B cell (primary cell): ENCODE measurements at regions not wholly inside any gene's neighbourhood (a gene's known extent, or its start where the extent isn't known, plus 50 kb on each side); places are given as distances from the start of the nearest gene placed in this dataset.

Experiments
- ATAC-seq: fragments of 200-7000 bp; cut with Tn5 transposase; one replicate; pipeline ENCODE4 v1.10.0; 2021; ENCODE audit warnings: low read depth, mild to moderate bottlenecking, moderate number of reproducible peaks, moderate library complexity
- CTCF ChIA-PET: fragments of 350-600 bp; sonication (Branson Sonifier 250); formaldehyde crosslinking; loops from one replicate; lab custom pipeline; 2021; ENCODE audit warnings: antibody characterized with exemption, inconsistent platforms; lab: Charles Lee
- POLR2A ChIA-PET: fragments of 350-600 bp; sonication (Branson Sonifier 250); formaldehyde crosslinking; loops from one replicate; lab custom pipeline; 2021; ENCODE audit warnings: antibody characterized with exemption; lab: Charles Lee
- DNase-seq: peaks from one replicate; pipeline ENCODE4 v3.0.0; 2013
- H2AFZ ChIP-seq: 2 replicates; pipeline ENCODE4 v1.6.1; 2012; ENCODE audit warnings: mild to moderate bottlenecking, low read depth, low read length; ENCODE audit not compliant: insufficient read depth, poor library complexity, severe bottlenecking
- H3K27ac ChIP-seq, 2 donors: 1 replicate in 1 of 2; 2 replicates in 1 of 2; pipeline ENCODE4 v1.5.1; 2012 to 2013; ENCODE audit warnings: low read length in 2 of 2, mild to moderate bottlenecking in 2 of 2, moderate library complexity in 1 of 2
- H3K27me3 ChIP-seq, 4 experiments: fragments of 200-600 bp in 1 of 4; sonication (generic) in 1 of 4; replicated peaks in 1 of 4; 1 replicate in 2 of 4; 2 replicates in 2 of 4; pipeline versions ENCODE4 v1.6.1 to v1.7.0; 2013 to 2016; ENCODE audit warnings: low read length in 3 of 4, mild to moderate bottlenecking in 2 of 4, mixed read lengths in 1 of 4, moderate library complexity in 1 of 4; ENCODE audit not compliant: insufficient read depth in 4 of 4, control insufficient read depth in 3 of 4; ENCODE audit errors: control extremely low read depth in 1 of 4
- H3K36me3 ChIP-seq, 2 experiments: replicated peaks in 1 of 2; 1 replicate in 1 of 2; 2 replicates in 1 of 2; pipeline versions ENCODE4 v1.6.1 to v1.7.1; 2013; ENCODE audit warnings: low read length in 1 of 2; ENCODE audit not compliant: insufficient read depth in 2 of 2, control insufficient read depth in 1 of 2; ENCODE audit errors: control extremely low read depth in 1 of 2, extremely low read depth in 1 of 2
- H3K4me1 ChIP-seq, 2 donors: fragments of 200-600 bp in 1 of 2; sonication (generic) in 1 of 2; 1 replicate in 1 of 2; 2 replicates in 1 of 2; pipeline versions ENCODE4 v1.5.1 to v1.6.1; 2013 to 2017; ENCODE audit warnings: low read length in 2 of 2; ENCODE audit not compliant: control insufficient read depth in 2 of 2, insufficient read depth in 2 of 2
- H3K4me2 ChIP-seq: replicated peaks from 2 replicates; pipeline ENCODE3; 2012; ENCODE audit warnings: mild to moderate bottlenecking, low read depth, low read length; ENCODE audit not compliant: poor library complexity, severe bottlenecking
- H3K4me3 ChIP-seq, 5 experiments: fragments of 200-600 bp in 1 of 5; sonication (generic) in 1 of 5; 1 replicate in 3 of 5; 2 replicates in 2 of 5; pipeline versions ENCODE4 v1.5.1 to v1.7.0; 2011 to 2016; ENCODE audit warnings: low read length in 4 of 5, mild to moderate bottlenecking in 4 of 5, low read depth in 2 of 5, control low read depth in 1 of 5, moderate library complexity in 1 of 5; ENCODE audit not compliant: insufficient read depth in 1 of 5; ENCODE audit errors: control extremely low read depth in 1 of 5, extremely low read depth in 1 of 5
- H3K79me2 ChIP-seq: fragments of 200-600 bp; sonication (generic); one replicate; pipeline ENCODE4 v1.6.0; 2016; ENCODE audit warnings: low read length; ENCODE audit not compliant: control insufficient read depth, insufficient read depth
- H3K9ac ChIP-seq: fragments of 200-600 bp; sonication (generic); 2 replicates; pipeline ENCODE4 v1.6.1; 2017; ENCODE audit warnings: mild to moderate bottlenecking, low read length, moderate library complexity
- H3K9me3 ChIP-seq, 3 donors: one replicate each; pipeline versions ENCODE4 v1.6.1 to v1.7.1; 2013; ENCODE audit warnings: low read length in 2 of 3; ENCODE audit not compliant: control insufficient read depth in 2 of 3, insufficient read depth in 1 of 3; ENCODE audit errors: control extremely low read depth in 1 of 3
- H4K20me1 ChIP-seq: 2 replicates; pipeline ENCODE4 v1.6.0; 2012; ENCODE audit warnings: mild to moderate bottlenecking, low read length; ENCODE audit not compliant: insufficient read depth, control insufficient read depth, poor library complexity, severe bottlenecking
- H3K27ac Mint-ChIP-seq: one replicate; pipeline ENCODE4 v1.8.0; 2021; ENCODE audit warnings: mixed read lengths
- H3K27me3 Mint-ChIP-seq: one replicate; pipeline ENCODE4 v1.8.0; 2021; ENCODE audit warnings: mixed read lengths
- H3K4me1 Mint-ChIP-seq: one replicate; pipeline ENCODE4 v1.8.0; 2021; ENCODE audit warnings: mixed read lengths
- H3K4me3 Mint-ChIP-seq: one replicate; pipeline ENCODE4 v1.8.0; 2021; ENCODE audit warnings: mixed read lengths
- H3K9me3 Mint-ChIP-seq: one replicate; pipeline ENCODE4 v1.8.0; 2022; ENCODE audit warnings: mixed read lengths; ENCODE audit not compliant: insufficient read depth
- CTCF ChIP-seq: fragments of 200-600 bp; IDR thresholded peaks from one replicate; pipeline ENCODE4 v1.8.0; 2022; ENCODE audit warnings: antibody characterized with exemption, mild to moderate bottlenecking
- EZH2 ChIP-seq: IDR thresholded peaks from 2 replicates; pipeline ENCODE4 v1.6.1; 2012; ENCODE audit warnings: borderline replicate concordance, low read depth, mild to moderate bottlenecking, moderate library complexity, low read length; ENCODE audit not compliant: insufficient read depth, poor library complexity, severe bottlenecking
- WGBS: methylation state at CpG from one replicate; pipeline ENCODE4 v1.1.5; 2013; ENCODE audit warnings: missing lambda C conversion rate; ENCODE audit not compliant: insufficient coverage; 5-methylcytosine and 5-hydroxymethylcytosine counted together
- intact Hi-C: fragments of 100-400 bp; cut with micrococcal nuclease; formaldehyde crosslinking; loops from one replicate; pipeline ENCODE4 v1.10.0; 2022

GRCh38 chr6:128659276-128659675 lies 138.9 kb upstream of the PTPRK start:
- no peaks in the 10 kb centered on the region for H3K27me3 Mint-ChIP-seq
- TF ChIP-seq EZH2 (no peak), CTCF (no peak)
- Histone ChIP-seq H3K4me1 (no peaks in the 10 kb centered on the region), H3K79me2 (no peaks in the 10 kb centered on the region), H2AFZ (no peak overlapping the region), H3K4me2 (no peak overlapping the region), H3K4me3 (no peak overlapping the region), H3K27me3 (no peaks in the 10 kb centered on the region), H3K9me3 (no peaks in the 10 kb centered on the region), H3K36me3 (no peaks in the 10 kb centered on the region), H3K9ac (no peak overlapping the region), H4K20me1 (no peaks in the 10 kb centered on the region), H3K27ac (no peak overlapping the region)
- ChIA-PET POLR2A (no interaction called here), CTCF (no interaction called here)
- H3K27ac Mint-ChIP-seq = no peak overlapping the region
- H3K9me3 Mint-ChIP-seq = no peaks in the 10 kb centered on the region
- intact Hi-C loops = no loop called here
- WGBS = 71% methylated on average over 1 of the region's 1 CpG
- DNase-seq = no peak
- no peaks in the 10 kb centered on the region for H3K4me1 Mint-ChIP-seq
- H3K4me3 Mint-ChIP-seq = no peak overlapping the region
- ATAC-seq = no peak

DNA sequence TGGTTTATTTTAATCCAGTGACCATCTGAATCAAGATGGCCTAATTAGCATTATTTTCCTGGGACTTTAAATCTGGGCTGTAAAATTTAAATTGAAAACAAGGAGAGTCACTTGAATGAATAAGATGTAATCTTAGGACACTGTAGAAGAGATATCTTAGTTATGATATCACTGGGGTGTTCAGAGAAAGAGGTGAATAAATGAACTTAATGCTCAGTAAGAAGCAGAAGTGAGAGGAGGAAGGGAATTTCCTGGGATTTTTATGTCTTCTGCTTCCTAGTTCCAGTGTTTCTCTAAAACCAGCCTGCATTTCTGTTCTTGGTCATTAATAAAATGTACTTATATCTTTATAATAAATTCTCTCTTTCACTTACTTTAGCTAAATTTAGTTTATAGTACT lies 136.8 kb upstream of the PTPRK start:
- no peaks in the 10 kb centered on the region for H3K79me2 ChIP-seq
- CTCF ChIA-PET = no interaction called here

More for the DNA sequence above, 136.8 kb upstream of the PTPRK start:
- Mint-ChIP-seq H3K4me1 (no peaks in the 10 kb centered on the region), H3K27ac (no peak overlapping the region), H3K4me3 (no peak overlapping the region), H3K27me3 (no peaks in the 10 kb centered on the region), H3K9me3 (no peaks in the 10 kb centered on the region)
- Histone ChIP-seq H3K4me1 (no peaks in the 10 kb centered on the region), H3K4me3 (no peak overlapping the region), H3K4me2 (no peak overlapping the region), H3K9me3 (no peaks in the 10 kb centered on the region), H3K9ac (no peak overlapping the region), H3K36me3 (no peaks in the 10 kb centered on the region), H2AFZ (no peak overlapping the region), H3K27me3 (no peaks in the 10 kb centered on the region), H3K27ac (no peak overlapping the region), H4K20me1 (no peaks in the 10 kb centered on the region)
- ATAC-seq (no peak), DNase-seq (no peak)
- TF ChIP-seq CTCF = no peak
- TF ChIP-seq EZH2 = no peak
- POLR2A ChIA-PET = no interaction called here
- intact Hi-C loops = no loop called here
